Sigmoid colon (tissue), 6 donors: ENCODE measurements at regions not wholly inside any gene's neighbourhood (a gene's known extent, or its start where the extent isn't known, plus 50 kb on each side); places are given as distances from the start of the nearest gene placed in this dataset.

Source experiments
- DNase-seq: peaks from one replicate; pipeline ENCODE4 v3.0.0-alpha.2; 2019
- H3K27ac ChIP-seq, 4 donors: fragments of 200-600 bp; sonication (generic); one replicate each; pipeline ENCODE4 v1.5.1; 2016 to 2019; ENCODE audit warnings: mild to moderate bottlenecking in 1 of 4
- H3K27me3 ChIP-seq, 3 donors: fragments of 200-600 bp; sonication (generic); one replicate each; pipeline ENCODE4 v1.5.1; 2019; ENCODE audit warnings: mild to moderate bottlenecking in 1 of 3
- H3K36me3 ChIP-seq, 4 donors: fragments of 200-600 bp; sonication (generic); one replicate each; pipeline ENCODE4 v1.5.1; 2016 to 2019
- H3K4me1 ChIP-seq, 4 donors: fragments of 200-600 bp; sonication (generic); one replicate each; pipeline ENCODE4 v1.5.1; 2017 to 2019
- H3K4me3 ChIP-seq, 4 donors: fragments of 200-600 bp; sonication (generic); one replicate each; pipeline ENCODE4 v1.5.1; 2017 to 2019; ENCODE audit warnings: mild to moderate bottlenecking in 2 of 4, moderate library complexity in 1 of 4
- H3K9me3 ChIP-seq, 4 donors: fragments of 200-600 bp in 3 of 4; sonication (generic) in 3 of 4; one replicate each; pipeline versions ENCODE4 v1.5.1 to v1.6.1; 2013 to 2019
- EP300 ChIP-seq, 4 donors: sonication (generic); formaldehyde crosslinking; IDR thresholded peaks; one replicate each; pipeline ENCODE4 v1.6.1; 2017; ENCODE audit warnings: antibody characterized with exemption in 4 of 4
- POLR2A ChIP-seq, 2 donors: fragments of 450-650 bp; IDR thresholded peaks; one replicate each; pipeline ENCODE4 v1.6.1; 2016; ENCODE audit warnings: antibody characterized with exemption in 2 of 2, mild to moderate bottlenecking in 2 of 2, moderate library complexity in 2 of 2
- POLR2AphosphoS5 ChIP-seq, 4 donors: sonication (generic); formaldehyde crosslinking; IDR thresholded peaks; one replicate each; pipeline ENCODE4 v1.6.1; 2017; ENCODE audit warnings: antibody characterized with exemption in 4 of 4
- WGBS, 2 donors: extraction: QIAGEN DNeasy Blood & Tissue Kit; methylation state at CpG; one replicate each; pipeline ENCODE4 v1.1.7; 2013; 5-methylcytosine and 5-hydroxymethylcytosine counted together
- intact Hi-C: fragments of 100-400 bp; cut with DNase I; formaldehyde crosslinking; loops from one replicate; pipeline ENCODE4 v1.15.1; 2023
- TF ChIP-seq, protein P1 (sequence below), 4 experiments: fragments of 450-650 bp in 3 of 4; fragments of 200-600 bp in 1 of 4; IDR thresholded peaks; one replicate each; pipeline ENCODE4 v1.5.1; 2016 to 2019; ENCODE audit warnings: antibody characterized with exemption in 4 of 4, mild to moderate bottlenecking in 3 of 4, moderate library complexity in 2 of 4
- donor health status: healthy with polysubstance abuse.
- donor health status: healthy.

DNA sequence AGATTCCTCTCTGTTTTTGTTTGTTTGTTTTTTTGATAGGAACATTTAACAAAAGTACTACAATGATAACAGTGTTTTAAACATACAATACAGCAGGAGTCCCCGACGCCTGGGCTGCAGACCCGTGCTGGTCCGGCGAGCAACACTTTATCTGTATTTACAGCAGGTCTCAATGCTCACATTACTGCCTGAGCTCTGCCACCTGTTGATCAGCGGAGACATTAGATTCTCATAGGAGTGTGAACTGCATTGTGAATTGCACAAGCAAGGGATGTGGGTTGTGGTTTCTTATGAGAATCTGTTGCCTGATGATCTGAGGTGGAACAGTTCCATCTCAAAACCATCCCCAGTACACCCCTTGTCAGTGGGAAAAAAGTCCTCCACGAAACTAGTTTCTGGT lies 1068.5 kb upstream of the CDH10 start:
- Histone ChIP-seq H3K9me3 (no peaks in the 10 kb centered on the region), H3K27ac (no peak overlapping the region), H3K4me1 (no peaks in the 10 kb centered on the region), H3K27me3 (no peaks in the 10 kb centered on the region), H3K4me3 (no peak overlapping the region), H3K36me3 (no peaks in the 10 kb centered on the region)
- intact Hi-C loops = no loop called here
- TF ChIP-seq, protein P1, sequence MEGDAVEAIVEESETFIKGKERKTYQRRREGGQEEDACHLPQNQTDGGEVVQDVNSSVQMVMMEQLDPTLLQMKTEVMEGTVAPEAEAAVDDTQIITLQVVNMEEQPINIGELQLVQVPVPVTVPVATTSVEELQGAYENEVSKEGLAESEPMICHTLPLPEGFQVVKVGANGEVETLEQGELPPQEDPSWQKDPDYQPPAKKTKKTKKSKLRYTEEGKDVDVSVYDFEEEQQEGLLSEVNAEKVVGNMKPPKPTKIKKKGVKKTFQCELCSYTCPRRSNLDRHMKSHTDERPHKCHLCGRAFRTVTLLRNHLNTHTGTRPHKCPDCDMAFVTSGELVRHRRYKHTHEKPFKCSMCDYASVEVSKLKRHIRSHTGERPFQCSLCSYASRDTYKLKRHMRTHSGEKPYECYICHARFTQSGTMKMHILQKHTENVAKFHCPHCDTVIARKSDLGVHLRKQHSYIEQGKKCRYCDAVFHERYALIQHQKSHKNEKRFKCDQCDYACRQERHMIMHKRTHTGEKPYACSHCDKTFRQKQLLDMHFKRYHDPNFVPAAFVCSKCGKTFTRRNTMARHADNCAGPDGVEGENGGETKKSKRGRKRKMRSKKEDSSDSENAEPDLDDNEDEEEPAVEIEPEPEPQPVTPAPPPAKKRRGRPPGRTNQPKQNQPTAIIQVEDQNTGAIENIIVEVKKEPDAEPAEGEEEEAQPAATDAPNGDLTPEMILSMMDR (IDR thresholded peaks at IDR 0.05) = no peak
- no peak for TF ChIP-seq POLR2AphosphoS5 (IDR thresholded peaks at IDR 0.05)
- no peak for TF ChIP-seq EP300 (IDR thresholded peaks at IDR 0.05)
- TF ChIP-seq POLR2A (IDR thresholded peaks at IDR 0.05) = no peak
- WGBS, 2 donors = 25 to 29% methylated on average over 7 of the region's 7 CpGs
- no peak for DNase-seq

DNA sequence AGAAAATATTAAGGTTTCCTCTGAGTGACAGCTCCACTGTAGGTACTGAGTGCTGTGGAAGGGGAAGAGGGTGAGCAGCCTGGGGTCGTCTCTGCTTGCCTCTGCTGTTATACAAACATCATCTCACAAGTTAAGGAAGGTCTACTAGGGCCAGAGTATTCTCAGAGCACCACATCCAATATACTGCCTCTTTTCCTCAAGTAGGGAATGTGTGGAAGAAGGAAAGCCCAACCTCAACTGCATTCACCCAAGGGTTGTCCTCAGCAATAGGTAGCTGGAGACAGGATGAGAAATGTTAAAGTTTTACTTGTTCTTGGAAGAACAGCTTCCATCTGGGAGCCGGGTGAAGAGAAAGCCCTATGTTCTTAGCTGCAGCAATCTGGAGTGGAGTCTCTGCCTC lies 1062.3 kb upstream of the CDH10 start:
- no peak for DNase-seq
- Histone ChIP-seq H3K4me1 (no peaks in the 10 kb centered on the region), H3K9me3 (no peaks in the 10 kb centered on the region), H3K4me3 (no peak overlapping the region), H3K27ac (no peak overlapping the region), H3K36me3 (no peaks in the 10 kb centered on the region), H3K27me3 (no peaks in the 10 kb centered on the region)
- no peak for TF ChIP-seq POLR2A (IDR thresholded peaks at IDR 0.05)
- intact Hi-C loops = no loop called here
- 35 to 46% methylated on average over 2 of the region's 2 CpGs for WGBS, 2 donors

DNA sequence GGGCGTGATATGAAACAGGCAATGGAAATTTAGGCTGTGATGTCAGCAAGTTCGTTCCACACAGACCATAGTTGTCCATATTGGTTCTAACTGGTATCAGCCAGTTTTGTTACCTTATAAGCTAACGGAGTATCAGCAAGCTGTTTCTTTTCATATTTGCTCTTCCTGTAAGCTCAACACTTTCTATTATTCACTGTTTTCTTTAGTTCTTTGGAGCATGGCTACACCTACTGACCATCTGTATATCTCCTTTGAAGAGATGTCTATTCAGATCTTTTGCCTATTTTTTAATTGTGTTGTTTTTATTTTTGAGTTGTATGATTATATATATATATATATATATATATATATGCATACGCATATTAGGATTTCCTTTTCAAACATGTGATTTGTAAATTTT lies 1057.2 kb upstream of the CDH10 start:
- Histone ChIP-seq H3K9me3 (no peaks in the 10 kb centered on the region), H3K27ac (no peak overlapping the region), H3K27me3 (no peaks in the 10 kb centered on the region), H3K4me1 (no peaks in the 10 kb centered on the region), H3K4me3 (no peak overlapping the region), H3K36me3 (no peaks in the 10 kb centered on the region)
- DNase-seq = no peak
- 82 to 86% methylated on average over 4 of the region's 4 CpGs for WGBS, 2 donors
- TF ChIP-seq, protein P1 (IDR thresholded peaks at IDR 0.05) = no peak
- TF ChIP-seq POLR2AphosphoS5 (IDR thresholded peaks at IDR 0.05) = no peak
- TF ChIP-seq EP300 (IDR thresholded peaks at IDR 0.05) = no peak
- TF ChIP-seq POLR2A (IDR thresholded peaks at IDR 0.05) = no peak
- intact Hi-C loops = no loop called here

DNA sequence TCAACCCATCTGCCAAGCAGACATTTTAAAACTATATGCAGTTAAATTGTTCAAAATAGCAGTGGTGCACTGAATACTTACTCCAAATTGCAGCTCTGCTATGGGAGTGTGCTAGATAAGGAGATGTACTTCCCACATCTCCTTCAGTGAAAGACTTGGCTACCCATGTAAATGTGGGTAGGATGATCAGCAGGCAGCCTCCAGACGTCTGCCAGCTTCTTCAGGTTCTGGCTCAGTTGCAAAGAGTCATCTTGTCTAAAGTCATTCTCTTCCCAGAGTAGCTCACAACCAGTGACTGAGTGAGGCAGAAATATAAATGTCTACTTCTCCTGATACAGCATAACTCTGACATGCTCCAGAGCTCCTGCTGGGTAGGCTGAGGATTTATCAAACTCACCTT lies 1050.0 kb upstream of the CDH10 start:
- Histone ChIP-seq H3K27ac (no peak overlapping the region), H3K27me3 (no peaks in the 10 kb centered on the region), H3K4me3 (no peak overlapping the region), H3K36me3 (no peaks in the 10 kb centered on the region), H3K9me3 (no peaks in the 10 kb centered on the region), H3K4me1 (no peaks in the 10 kb centered on the region)
- TF ChIP-seq EP300 (IDR thresholded peaks at IDR 0.05) (no peak), POLR2AphosphoS5 (IDR thresholded peaks at IDR 0.05) (no peak), POLR2A (IDR thresholded peaks at IDR 0.05) (no peak)
- TF ChIP-seq, protein P1 (IDR thresholded peaks at IDR 0.05) = no peak
- WGBS, 2 donors = 55 to 57% methylated on average over 1 of the region's 1 CpG
- no peak for DNase-seq
- intact Hi-C loops = no loop called here

DNA sequence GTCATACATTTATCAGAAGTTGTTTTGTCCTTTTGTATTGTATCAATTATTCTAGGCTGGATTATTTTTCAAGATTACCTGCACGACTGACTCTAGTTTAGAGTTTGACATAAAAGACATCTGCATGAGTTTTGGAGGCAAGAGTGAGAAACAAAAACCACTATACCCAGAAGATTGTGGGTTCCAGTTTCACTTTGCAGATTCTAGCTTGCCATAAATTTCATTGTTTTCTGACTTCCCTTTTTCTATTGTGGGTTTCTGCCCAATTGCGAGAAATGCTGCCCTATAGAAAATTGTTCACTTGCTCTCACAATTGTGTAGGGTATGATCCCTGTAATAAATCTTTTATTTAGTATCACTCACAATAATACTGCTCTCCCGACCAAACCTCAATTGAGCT lies 1043.4 kb upstream of the CDH10 start:
- H3K36me3 ChIP-seq = no peaks in the 10 kb centered on the region
- H3K27ac ChIP-seq = no peak overlapping the region
- no peaks in the 10 kb centered on the region for H3K9me3 ChIP-seq
- 54 to 79% methylated on average over 3 of the region's 3 CpGs for WGBS, 2 donors
- no peak for DNase-seq
- TF ChIP-seq, protein P1 (IDR thresholded peaks at IDR 0.05) = no peak
- TF ChIP-seq POLR2AphosphoS5 (IDR thresholded peaks at IDR 0.05) (no peak), POLR2A (IDR thresholded peaks at IDR 0.05) (no peak), EP300 (IDR thresholded peaks at IDR 0.05) (no peak)
- H3K4me1 ChIP-seq = no peaks in the 10 kb centered on the region
- intact Hi-C loops = no loop called here
- H3K27me3 ChIP-seq = no peaks in the 10 kb centered on the region
- no peak overlapping the region for H3K4me3 ChIP-seq
